Stimulated activated naive CD8-positive, alpha-beta T cell treated with anti-CD3 and anti-CD28 coated beads, Interleukin-15, amount 100 ng/mL, for 72 hours (primary cell): ENCODE measurements at regions not wholly inside any gene's neighbourhood (a gene's known extent, or its start where the extent isn't known, plus 50 kb on each side); places are given as distances from the start of the nearest gene placed in this dataset.
"Not testable (repeated sequence)": the region's sequence is repeated elsewhere in the genome, so short reads cannot be mapped to it uniquely, and the experiment has no call there.

Experiments used
- ATAC-seq: fragments of 150-1000 bp; cut with Tn5 transposase; 2 replicates; pipeline ENCODE4 v1.10.0; 2021; ENCODE audit warnings: mild to moderate bottlenecking, moderate library complexity
- DNase-seq, 2 donors: peaks; one replicate each; pipeline ENCODE4 v3.0.0; 2021 to 2022
- H3K27ac Mint-ChIP-seq, 2 donors: one replicate each; pipeline ENCODE4 v1.8.0; 2022; ENCODE audit warnings: mild to moderate bottlenecking in 2 of 2, mixed read lengths in 2 of 2, moderate library complexity in 2 of 2
- H3K27me3 Mint-ChIP-seq: one replicate; pipeline ENCODE4 v1.8.0; 2022; ENCODE audit warnings: mixed read lengths
- H3K4me1 Mint-ChIP-seq: one replicate; pipeline ENCODE4 v1.8.0; 2022; ENCODE audit warnings: mild to moderate bottlenecking, mixed read lengths
- H3K4me3 Mint-ChIP-seq, 2 donors: one replicate each; pipeline ENCODE4 v1.8.0; 2022; ENCODE audit warnings: mild to moderate bottlenecking in 2 of 2, mixed read lengths in 2 of 2, moderate library complexity in 1 of 2
- H3K9me3 Mint-ChIP-seq, 2 donors: one replicate each; pipeline ENCODE4 v1.8.0; 2022; ENCODE audit warnings: mixed read lengths in 2 of 2

DNA sequence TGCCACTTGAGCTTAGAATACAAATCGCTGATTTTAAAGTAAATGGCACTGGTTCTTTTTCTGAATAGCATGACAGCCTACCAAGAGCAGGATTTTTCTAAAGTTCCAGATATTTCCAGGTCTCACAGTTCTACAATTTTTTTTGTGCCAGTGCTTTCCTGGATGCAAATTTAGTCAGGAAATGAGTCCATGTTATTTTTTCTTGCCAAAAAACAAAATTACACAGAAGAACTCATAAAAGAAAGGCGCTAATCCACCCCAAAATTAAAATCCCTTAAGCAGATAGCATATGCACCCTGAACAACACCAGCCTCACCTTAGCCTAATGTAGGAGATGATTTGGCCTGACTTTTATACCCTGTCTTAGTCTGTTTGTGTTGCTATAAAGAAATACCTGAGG is 86.4 kb upstream of the ARG1 start:
- no peak for DNase-seq
- H3K9me3 Mint-ChIP-seq, result peaks cover 0 to 7% of the 10 kb centered on the region in 2 donors
- no peaks in the 10 kb centered on the region for H3K4me1 Mint-ChIP-seq
- H3K27ac Mint-ChIP-seq, result no peak overlapping the region
- no peak overlapping the region for H3K4me3 Mint-ChIP-seq
- H3K27me3 Mint-ChIP-seq, result no peaks in the 10 kb centered on the region
- ATAC-seq, result no peak

DNA sequence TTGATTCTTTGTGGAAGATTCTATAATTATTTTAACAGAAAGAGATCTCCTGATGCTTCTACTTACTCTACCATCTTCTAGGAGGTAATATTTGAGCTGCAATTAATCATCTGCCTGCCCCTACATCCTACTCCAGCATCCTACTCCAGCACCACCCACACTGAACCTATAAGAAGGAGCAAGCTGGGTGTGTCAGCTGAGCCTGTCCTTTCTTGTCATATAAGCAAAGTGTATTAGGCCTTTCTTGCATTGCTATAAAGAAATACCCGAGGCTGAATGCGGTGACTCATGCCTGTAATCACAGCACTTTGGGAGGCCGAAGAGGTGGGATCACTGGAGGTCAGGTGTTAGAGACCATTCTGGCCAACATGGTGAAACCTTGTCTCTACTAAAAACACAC is 84.2 kb upstream of the ARG1 start:
- no peak for DNase-seq
- Mint-ChIP-seq H3K4me1 (no peaks in the 10 kb centered on the region), H3K27me3 (no peaks in the 10 kb centered on the region), H3K9me3 (peaks cover 0 to 7% of the 10 kb centered on the region in 2 donors), H3K27ac (no peak overlapping the region), H3K4me3 (no peak overlapping the region)
- ATAC-seq, result no peak

DNA sequence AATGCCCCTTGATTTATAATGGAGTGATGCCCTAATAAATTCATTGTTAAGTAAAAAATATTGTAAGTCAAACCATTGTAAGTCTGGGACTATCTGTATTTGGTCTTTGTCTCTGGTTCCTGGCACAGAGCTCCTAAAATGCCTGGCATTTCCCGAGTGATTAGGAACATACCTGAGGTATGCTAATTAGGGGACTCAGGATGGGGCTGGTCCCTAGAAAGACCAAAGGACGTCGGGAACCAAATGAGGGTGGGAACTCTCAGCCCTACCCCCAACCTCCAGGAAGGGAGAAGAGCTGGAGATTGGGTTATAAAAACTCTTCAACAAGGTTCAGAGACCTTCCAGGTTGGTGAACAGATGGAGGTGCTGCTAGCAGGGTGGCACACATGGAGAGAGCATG is 82.6 kb upstream of the ARG1 start:
- no peak for ATAC-seq
- DNase-seq, result no peak
- no peaks in the 10 kb centered on the region for H3K27me3 Mint-ChIP-seq
- no peak overlapping the region for H3K4me3 Mint-ChIP-seq
- H3K4me1 Mint-ChIP-seq, result no peaks in the 10 kb centered on the region
- H3K27ac Mint-ChIP-seq, result no peak overlapping the region
- H3K9me3 Mint-ChIP-seq, result no peaks in the 10 kb centered on the region

DNA sequence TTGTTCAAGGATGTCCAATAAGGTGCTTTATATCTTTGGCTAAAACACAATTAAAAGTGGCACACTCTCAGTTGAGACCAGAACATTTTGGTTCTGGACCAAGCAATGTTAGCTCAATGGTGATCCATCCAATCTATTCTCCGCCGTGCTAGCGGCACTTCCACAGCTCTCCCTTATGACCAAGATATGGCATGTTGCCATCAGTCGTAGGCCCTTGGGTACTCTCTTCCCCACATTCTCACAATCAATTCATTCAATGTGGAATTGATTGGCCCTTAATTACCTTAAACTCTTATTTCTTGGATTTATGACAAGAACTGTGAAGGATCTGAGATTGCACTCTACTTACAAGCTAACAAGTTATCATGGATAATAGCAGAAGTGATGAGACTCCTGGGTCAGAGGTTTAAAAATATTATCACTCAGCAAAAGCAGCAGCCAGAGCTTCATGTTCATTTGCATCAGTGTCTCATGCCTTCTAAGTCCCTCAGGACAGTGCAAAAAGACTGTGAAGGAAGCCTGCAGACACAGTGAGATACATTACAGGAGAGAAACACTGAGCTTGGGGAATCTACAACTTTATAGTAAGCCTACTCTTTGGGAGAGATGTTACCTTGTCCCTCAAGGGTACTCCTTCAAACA is 80.0 kb upstream of the ARG1 start:
- no peak for ATAC-seq
- no peaks in the 10 kb centered on the region for H3K27me3 Mint-ChIP-seq
- peaks cover 9 to 10% of the 10 kb centered on the region in 2 donors for H3K9me3 Mint-ChIP-seq
- H3K4me3 Mint-ChIP-seq, result no peak overlapping the region
- no peak overlapping the region for H3K27ac Mint-ChIP-seq
- no peak for DNase-seq
- no peaks in the 10 kb centered on the region for H3K4me1 Mint-ChIP-seq

DNA sequence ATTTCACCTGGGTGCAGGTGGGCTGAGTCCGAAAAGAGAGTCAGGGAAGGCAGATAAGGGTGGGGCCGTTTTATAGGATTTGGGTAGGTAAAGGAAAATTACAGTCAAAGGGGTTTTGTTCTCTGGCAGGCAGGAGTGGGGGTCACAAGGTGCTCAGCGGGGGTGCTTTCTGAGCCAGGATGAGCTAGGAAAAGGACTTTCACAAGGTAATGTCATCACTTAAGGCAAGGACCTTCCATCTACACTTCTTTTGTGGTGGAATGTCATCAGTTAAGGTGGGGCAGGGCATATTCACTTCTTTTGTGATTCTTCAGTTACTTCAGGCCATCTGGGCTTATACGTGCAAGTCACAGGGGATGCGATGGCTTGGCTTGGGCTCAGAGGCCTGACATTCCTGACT is 68.6 kb upstream of the ARG1 start:
- H3K27me3 Mint-ChIP-seq, DNase-seq, ATAC-seq, H3K4me1 Mint-ChIP-seq, H3K9me3 Mint-ChIP-seq, H3K27ac Mint-ChIP-seq, H3K4me3 Mint-ChIP-seq: not testable (repeated sequence)

GRCh38 chr6:131510094-131510493 is 62.9 kb upstream of the ARG1 start:
- Mint-ChIP-seq H3K27ac (no peak overlapping the region), H3K4me3 (no peak overlapping the region), H3K9me3 (no peaks in the 10 kb centered on the region), H3K4me1 (no peaks in the 10 kb centered on the region), H3K27me3 (no peaks in the 10 kb centered on the region)
- DNase-seq (no peak), ATAC-seq (no peak)

DNA sequence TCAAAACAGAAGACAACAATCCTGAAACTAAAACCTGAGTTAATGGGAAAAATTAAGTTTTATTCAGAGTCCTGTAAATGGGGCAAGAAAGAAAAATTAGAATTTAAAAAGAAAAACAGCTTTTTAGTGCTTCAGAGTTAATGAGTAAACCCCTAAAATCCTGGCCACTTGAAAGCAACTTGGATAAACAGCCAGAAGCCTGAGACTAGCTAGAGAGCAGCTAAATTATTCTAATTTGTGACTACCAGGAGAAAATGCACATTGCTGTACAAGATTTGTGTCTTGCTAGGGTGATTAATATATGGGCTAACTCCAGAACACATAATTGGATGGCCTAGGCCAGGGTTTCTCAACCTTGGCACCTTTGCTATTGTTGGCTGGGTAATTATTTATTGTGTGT is 62.4 kb upstream of the ARG1 start:
- Mint-ChIP-seq H3K27ac (no peak overlapping the region), H3K4me3 (no peak overlapping the region), H3K27me3 (no peaks in the 10 kb centered on the region), H3K9me3 (no peaks in the 10 kb centered on the region), H3K4me1 (no peaks in the 10 kb centered on the region)
- no peak for DNase-seq
- ATAC-seq, result no peak

DNA sequence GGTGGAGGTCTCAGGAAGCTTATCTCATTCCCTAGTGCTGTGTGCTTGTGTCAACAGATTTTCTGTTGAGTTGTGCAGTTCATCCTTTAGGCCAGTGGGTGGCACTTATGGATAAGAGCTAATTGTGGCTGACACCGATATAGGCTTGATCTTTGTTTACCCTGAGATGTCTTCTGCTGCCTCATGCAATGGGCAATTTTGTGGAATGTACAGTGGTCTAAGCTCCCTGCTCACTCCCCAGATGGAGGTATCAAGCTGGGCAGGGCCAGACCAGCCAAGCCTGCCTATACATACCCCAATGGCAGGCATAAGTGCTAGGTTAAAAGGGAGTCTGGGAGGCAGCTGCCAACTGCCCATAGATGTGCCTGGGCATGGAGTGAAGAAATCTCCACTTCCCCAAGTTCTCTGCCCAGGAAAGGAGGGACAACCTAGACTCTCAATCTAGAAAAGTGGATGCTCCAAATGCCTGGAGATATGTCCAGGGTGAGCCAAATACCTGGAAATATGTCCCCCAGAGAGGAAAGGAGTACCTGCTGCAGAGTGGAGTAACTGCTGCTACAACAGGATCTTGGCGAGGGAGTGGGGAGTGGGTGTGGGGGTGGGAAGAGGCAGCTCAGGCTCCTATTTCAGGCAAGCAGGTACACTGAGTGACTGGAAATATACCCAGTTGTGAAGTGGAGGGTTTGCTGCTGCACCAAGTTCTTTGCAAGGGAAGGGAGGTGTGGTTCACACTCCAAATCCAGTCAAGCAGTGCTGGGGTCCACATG is 53.2 kb upstream of the ARG1 start:
- ATAC-seq (peak; percentile 92), DNase-seq (peak; percentile 39 to 50)
- peaks cover 20% of the 10 kb centered on the region for H3K4me1 Mint-ChIP-seq
- H3K27ac Mint-ChIP-seq, result no peak overlapping the region
- H3K27me3 Mint-ChIP-seq, result no peaks in the 10 kb centered on the region
- no peak overlapping the region for H3K4me3 Mint-ChIP-seq
- H3K9me3 Mint-ChIP-seq, result no peaks in the 10 kb centered on the region
